ENCODE measurements at regions not wholly inside any gene's neighbourhood (a gene's known extent, or its start where the extent isn't known, plus 50 kb on each side); places are given as distances from the start of the nearest gene placed in this dataset.

- no peak for TF ChIP-seq CTCF (IDR thresholded peaks at IDR 0.05)
- no peak for TF ChIP-seq POLR2A (IDR thresholded peaks at IDR 0.05)
Observed at GRCh38 chr14:84871734-84872133, 658.2 kb upstream of the FLRT2 start.
